Stimulated activated CD4-positive, alpha-beta T cell treated with anti-CD3 and anti-CD28 coated beads, Interleukin-2, amount 100 ng/mL, for 24 hours (primary cell): ENCODE measurements at regions not wholly inside any gene's neighbourhood (a gene's known extent, or its start where the extent isn't known, plus 50 kb on each side); places are given as distances from the start of the nearest gene placed in this dataset.

Source experiments
- DNase-seq, 2 donors: peaks; one replicate each; pipeline ENCODE4 v3.0.0-alpha.2; 2020

DNA sequence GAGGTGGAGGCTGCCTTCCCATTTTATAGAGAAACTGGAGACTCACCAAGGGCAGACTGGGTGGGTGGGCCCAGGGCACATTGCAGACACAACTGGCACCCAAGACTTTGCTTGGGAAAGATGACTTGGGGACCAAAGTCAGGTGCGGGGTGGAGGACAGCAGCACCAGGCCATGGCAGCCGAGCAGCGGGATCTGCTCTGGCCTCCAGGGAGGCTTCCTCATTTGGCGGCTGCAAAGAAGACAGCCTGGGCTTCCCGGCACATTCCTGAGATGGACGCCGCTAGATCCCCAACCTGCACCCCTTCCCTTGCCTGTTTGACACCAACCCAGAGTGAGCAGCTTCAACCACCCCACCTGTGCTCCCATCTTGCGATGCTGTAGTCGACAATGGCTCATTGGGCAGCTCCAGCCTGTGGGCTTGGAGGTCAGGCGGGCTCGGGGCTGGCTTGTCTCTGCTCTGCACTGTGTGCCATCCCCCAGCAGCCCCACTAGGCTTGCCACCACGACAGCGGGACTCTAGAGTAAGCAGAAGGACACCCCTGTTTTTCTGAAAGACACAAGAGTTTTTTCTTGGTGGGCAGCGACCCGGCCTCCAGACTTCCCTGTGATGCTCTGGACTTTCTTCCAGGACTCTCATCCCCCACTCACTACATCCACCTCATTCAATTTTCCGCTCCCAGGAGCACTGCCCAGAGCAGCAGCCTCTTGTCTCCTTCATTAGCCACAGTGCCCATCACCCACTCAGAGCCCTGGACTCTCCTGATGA lies 184.9 kb upstream of the CST7 start:
- no peak for DNase-seq

DNA sequence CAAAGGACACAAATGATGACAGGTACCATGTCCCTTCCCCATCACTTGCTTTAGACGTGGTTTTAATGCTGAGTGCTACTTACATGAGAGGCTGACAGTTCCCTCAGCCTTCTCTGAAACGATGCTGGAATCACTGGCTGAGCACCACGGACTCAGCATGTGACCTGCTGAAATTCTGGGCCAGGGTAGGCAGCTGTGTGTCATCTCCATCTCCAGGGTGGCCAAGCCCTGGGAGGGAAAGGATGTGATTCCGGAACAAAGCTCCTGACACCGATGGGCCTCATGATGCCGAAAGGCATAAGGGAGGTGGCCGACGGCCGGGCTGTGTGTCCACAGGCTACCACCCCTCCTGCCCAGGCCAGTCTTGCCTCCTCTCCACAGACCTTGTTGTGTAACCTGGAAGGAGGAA lies 184.3 kb upstream of the CST7 start:
- no peak for DNase-seq

DNA sequence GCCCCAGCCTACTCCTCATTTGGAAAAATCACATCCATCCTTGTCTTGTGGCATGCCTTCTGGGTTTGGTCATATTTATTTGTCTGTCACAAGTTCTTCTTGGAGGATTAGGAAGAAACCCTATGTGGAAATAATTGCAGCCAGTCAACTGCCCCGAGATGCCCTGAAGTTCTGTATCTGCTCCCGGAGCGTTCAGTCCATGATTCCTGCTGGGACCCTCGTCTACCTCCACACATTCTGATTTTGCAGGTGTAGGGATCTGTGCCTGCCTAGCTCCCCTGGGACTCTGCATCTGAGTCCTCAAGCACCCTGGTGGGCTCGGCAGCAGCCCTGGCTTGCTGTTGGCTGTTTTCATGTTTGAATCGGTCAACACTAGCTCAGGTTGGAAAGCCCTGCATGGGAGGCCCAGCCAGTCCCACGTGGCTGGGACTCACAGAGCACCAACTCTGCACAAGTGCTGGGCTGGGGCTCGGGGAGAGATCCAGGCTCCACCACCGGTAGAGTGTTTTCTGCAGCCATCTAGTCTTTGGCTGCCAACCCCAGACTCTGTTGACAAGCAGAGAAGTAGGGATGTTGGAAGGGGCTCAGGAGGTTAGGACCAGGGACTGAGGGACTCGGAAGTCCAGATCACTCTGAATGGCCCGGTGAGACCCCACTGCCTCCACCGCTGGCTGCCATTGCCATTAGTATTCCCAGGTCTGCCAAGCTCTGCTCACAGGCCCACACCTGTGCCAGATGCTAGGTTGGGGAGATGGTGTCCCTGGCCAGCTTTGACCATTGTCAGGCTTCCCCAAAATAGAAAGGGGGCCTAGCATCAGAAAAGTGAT lies 183.5 kb upstream of the CST7 start:
- no peak for DNase-seq

DNA sequence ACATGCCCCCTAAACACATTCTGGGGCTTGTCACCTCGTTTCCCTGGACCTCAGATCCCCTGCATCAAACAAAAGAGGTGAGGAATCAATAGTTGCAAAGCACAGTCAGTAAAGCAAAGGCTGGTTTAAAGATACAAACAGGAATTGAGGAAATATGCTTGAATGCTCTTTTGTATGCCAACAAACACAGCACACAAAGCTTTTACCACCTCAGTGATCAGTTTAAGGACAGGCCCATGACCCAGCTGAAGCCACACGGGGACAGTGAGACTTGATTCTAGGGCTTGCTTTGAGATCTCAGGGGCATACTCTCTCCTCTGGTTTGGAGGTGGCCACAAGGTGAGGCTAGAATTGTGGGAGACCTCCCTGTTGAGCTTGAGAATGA lies 182.9 kb upstream of the CST7 start:
- no peak for DNase-seq

DNA sequence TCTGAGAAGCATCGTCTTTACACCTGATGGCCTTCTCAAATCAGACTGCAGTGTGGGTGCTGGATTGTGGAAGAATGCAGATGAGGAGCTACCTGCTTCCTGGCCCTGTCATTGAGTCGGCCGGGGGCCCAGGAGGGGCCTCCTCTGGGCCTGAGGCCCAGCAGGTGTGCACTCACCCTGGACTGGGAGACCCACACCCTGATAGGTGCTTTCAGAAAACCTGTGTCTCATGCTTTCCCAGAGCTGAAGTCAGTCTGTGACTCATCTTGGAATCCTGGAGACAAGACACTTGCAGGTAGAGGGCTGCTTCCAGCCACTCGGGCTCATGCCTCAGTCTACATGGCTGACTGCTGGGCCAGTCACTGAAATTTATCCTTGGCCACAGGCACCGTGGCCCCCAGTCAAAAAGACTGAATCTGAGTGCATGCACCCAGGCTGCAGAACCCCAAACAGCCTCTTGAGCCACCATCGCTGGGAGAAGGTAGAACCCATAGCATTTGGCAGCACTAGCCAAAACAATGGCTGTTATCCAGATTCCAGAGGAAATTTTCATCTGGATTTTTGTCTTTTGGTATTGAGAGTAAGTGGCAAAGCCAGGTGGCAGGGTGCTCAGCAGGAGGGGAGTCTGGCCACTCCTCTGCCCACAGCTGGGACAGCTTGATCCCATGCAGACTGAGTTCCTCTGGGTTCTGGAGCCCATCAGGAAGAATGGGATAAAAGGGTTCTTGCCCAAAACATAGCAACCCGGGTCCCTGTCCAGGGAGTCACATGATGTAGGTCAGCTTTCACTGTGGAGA lies 182.0 kb upstream of the CST7 start:
- DNase-seq: no peak

DNA sequence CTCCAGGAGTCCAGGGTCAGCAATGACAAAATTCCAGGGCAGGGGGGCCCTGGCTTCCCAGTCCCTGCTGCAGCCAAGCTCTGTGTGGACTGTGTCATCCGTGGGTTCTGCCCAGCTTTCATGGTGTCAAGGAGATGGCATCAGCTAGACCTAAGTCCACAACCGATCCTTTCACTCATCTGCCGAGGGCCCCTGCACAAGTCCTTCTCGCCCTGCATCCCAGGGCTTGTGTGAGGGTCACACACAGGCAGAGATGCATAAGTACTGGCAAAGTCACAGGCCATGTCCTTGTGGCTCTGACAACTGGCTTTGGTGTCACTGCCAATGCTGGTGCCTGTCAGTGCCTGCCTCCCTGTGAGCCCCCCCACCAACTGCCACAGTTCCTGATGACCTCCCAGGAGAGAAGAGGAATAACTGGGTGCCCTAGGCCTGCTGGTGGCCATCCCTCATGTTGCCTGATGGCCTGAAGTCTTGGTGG lies 181.4 kb upstream of the CST7 start:
- no peak for DNase-seq

DNA sequence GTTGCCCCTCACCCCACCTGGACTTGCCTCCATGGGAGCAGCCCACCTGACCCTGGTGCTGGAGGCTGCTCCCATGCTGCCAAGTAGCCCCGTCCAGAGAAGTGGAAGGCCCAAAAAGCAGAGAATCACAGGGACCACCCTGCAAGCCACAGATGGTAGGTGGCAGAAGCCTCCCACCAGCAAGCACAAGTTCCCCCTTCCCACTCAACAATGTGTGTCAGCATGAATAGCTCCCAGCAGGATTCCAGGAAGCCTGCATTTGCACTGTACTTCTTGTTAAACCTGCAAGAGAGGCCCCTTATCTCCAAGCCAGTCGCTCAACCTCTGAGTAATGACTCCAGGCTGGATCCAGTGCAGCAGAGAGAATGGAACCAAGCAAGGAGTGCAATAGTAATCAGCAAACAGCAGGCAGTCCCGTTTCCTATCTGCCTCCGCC lies 180.8 kb upstream of the CST7 start:
- no peak for DNase-seq

DNA sequence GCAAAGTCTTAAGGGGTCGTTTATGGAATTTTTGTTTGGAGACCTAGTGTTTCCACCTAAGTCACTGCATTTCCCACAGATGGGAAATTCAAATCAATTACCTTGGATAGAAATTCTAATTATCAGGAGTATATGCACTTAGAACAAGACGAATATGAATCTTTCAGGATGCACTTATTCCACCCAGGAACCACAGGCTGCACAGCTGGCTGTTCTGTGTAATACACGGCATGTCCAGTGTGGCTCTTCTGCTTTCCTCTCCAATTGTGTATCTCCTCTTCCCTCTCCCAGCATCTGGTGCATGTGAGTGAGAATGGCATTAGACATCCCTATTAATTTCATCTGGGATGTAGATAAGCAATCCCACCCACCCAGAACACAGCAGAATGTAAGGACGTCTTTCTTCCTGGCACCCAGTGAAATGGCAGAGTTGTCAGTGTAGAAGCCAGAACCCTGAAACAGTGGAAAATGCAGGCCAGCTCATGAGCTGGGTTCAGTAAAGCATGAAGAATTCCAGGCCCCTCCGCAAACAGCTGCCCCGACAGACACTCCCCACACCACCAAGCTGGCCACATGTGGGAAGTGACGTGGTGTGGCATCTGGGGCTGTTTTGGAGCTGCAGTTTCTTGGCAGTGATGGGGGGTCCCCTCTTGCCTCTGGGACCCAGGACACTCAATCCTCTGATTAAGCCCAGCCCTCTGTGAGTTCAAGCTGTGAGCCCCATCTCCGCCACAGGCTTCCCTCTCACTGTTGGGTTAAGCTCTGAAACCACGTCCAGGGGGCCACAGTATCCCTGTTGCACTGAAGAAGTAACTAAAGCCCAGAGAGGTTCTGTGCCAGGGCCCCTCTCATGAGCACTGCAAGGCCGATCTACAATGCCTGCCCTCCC lies 180.1 kb upstream of the CST7 start:
- DNase-seq: no peak

DNA sequence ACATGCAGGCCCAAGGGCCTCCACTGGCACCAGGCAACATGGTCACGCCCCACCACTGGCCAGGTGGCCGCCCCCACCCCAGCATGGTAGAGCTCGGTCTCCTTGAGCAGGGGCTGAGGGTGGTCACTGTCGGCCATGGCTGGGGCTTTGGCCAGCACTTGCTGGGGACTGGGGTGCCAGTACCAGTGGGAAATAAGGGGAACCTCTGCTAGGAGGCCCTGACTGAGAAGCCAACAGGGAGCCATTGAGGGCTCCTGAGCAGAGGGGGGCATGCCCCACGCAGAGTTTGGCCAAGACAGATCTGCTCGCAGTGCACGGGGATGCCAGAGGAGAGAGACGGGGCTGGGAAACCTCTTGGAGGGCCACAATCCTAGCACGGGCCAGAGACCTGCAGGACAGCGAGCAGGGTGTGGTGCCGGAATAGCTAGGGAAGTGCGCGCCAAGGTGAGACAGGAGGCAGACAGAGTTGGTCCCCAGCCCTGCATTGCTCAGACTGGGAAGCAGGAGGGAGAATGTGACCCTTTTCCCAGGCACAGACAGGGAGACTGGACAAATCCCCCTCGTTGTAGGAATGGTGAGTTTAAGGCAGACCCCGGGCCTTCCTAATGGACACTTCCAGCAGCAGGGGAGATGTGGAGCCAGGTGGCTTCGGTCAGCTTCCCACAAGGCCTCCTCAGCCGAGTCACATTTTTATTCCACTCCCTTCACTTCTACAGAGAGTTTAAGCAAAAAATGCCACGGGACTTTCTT lies 179.0 kb upstream of the CST7 start:
- no peak for DNase-seq

DNA sequence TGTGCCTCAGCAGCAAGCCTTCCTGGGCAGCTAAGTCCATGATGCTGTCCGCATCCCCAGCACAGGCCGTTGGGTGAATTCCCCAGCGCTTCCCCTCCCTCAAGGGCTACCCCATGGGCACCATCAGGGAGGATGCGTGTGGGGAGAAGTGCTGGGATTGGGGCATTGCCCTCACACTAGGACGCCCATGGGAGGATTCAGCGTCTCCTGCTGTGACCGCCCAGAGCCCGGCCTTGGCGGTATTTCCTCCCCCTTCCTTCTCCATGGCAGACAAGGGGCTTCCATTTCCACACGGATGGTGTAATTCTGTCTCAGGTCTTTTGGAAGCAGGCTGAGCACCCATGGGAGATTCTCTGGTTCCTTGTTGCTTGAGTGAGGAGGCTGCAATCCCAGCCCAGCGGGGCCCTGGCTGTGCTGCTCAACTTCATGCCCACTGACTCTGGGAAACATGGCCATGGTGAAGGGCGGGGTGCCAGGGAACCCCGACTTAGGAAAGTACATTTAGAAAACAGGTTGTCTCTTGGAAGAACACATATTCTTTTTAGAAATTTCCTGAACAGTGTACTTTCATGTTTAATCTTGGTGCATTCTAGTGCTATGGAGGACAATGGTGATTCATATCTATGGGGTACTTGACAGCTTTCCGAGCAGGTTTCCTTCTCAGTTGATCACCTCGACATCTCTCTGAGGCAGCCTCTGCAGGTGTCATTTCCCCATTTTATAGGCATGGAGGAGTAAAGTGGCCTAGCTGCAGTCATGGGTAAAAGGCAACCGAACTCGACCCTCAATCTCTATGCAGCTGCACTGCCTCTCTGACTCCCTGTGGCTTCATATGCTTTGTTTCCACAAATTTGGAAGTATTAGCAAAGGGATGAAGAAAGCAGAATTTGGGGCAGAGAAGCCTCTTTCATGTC lies 178.2 kb upstream of the CST7 start:
- DNase-seq: no peak

DNA sequence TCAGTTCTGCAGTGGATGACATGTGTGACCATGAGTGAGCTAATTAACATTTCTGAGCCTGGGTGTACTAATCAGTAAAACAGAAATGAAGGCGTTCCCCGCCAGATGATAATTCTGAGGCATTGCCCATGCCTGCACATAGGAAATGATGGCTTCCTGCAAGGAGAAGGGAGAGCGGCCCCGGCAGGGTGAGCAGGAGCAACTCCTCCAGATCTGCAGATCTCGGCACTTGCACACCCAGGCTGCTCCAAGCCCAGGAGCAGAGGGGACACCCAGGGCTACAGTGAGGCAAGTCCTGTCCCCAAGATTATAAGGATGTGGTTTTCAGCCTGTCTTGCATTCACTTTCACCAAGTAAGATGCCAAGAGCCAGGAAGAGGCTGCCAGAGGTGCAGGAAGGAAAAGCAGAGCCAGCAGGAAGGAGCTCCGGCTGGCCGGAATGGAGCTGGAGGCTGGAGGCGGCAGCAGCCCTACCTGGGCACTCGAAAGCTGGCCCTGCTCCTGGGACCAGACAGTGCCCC lies 177.5 kb upstream of the CST7 start:
- no peak for DNase-seq

DNA sequence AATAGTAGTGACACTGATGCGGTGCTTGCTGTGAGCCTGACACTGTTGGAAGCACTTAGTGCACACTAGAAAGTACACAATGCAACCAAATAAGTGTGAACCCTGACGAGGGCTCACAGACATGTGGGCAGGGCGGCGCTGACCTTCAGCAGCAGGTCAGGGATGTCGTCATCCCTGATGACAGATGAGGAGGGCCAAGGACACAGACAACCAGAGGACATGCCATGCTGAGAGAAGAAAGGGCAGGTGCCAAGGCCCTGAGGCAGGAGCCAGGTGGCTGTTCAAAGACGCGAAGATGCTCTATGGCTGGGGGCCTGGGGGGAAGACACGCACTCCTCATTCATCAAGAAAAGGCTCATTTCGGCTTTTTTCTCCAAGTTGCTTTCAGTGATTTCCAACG lies 176.4 kb upstream of the CST7 start:
- no peak for DNase-seq

DNA sequence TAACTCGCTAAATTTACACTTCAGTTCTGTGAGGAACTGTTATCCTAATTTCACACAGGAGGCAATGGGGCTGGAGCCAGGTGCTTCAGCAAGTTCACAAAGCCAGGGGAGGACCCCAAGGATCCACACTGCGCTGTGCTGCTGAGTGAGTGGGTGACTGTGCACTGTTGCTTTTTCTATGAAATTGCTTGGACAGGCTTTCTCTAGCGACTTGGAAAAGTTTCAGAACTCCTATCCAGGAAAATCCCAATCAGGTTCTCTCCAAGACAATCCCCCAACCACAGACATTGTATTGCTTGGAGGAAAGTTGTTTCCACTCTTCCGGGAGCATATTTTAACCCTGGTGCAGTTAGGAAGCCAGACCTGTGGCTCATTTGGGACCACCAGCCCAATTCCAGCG lies 175.9 kb upstream of the CST7 start:
- DNase-seq: no peak

DNA sequence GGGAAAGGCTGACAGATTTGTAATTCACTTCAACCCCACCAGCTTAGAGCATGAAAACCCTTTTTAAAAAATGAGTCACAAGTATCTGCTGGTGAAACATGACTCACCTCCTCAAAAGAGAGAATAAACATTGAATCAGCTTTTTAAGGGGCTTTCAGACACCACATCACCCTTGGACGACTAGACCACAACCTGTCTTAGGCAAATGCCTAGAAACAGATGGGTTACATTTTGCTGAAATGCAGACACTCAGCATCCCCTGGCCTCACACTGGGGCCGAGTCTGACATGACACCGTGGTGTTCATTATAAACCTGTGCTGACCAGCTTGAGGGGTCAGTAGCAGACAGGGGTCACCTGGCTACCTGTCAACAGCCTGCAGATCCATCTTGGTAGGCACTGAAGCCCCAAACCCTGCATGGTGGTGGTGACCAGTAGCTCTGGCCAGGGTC lies 175.3 kb upstream of the CST7 start:
- DNase-seq: peak in 1 of 2 donors; percentile 8

DNA sequence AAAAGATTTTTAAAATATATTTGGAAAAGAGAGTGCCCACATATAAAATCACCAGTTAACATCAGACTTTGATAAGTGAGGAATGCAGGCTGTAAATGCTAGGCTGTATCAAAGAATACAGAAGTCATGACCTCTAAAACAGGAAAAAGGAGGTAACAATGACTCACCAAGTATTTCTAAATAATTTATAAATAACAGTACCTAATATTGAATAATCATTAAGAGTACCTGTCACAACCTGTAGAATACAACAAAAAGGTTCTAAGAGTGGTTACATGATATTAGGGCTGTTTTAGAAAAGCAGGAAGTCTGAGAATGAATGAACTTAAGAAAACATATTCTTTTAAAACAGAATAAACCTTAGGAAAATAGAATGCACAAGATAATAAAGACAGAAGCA lies 173.1 kb upstream of the CST7 start:
- no peak for DNase-seq

DNA sequence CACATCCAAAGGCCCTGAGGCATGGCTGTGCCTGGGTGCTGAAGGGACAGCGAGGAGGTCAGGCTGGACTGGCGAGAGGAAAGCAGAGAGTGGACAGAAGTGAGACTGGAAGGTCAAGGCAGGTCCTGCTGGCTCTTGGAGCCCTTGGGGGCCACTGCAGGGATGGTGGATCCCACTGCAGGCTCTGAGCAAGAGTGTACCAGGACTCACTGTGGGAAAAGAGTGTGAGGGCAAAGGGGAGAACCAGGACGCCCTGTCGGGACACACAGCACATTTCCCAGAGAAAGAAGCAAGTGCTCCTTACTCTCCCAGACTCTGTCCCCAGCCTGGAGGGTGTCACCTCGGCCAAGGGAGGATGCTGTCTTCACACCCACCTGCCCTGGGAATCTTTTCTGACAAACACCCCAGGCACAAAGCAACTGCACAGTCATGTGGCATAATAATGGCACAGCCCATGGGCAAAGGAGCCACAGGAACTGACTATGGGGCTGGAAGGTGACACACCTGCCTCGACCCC lies 172.3 kb upstream of the CST7 start:
- DNase-seq: no peak

DNA sequence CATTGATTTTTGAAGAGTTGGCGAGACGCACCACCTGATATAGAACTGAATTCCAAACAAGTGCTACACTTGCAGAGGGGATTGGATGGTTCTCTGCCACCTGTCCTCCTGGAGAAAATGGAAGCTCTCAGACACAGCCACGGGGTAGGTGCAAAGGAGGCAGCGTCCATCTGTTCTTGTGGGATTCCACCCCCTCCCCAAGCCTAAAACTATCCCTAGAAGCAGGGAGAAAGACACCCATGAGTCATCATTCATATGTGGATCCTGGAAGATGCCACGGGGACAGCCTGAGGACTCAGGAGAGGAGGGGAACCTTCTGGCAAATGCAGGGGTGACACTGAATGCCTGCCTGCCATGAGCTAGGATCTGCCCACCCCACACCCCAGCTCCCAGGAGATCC lies 171.3 kb upstream of the CST7 start:
- DNase-seq: no peak

DNA sequence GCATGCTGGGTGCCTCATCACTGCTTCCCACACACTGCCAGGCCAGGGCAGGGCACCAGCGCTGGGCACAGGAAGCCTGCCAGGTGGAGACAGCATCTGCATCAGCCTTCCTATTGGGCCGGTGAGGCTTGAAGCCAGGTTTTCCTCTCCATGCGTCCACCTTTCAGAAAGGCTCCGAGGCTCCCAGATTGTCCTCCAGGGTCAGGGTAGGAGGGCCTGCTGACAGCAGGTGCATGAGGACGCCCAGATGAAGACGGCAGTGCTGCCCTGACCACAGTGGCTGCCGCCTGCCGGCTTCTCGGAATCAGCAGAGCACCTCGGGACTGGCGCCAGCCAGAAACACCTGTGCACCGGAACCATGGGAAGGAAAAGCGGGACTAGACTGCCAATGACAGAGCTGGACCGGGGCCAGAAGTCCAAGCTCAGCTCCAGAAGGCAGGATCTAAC lies 170.5 kb upstream of the CST7 start:
- no peak for DNase-seq

DNA sequence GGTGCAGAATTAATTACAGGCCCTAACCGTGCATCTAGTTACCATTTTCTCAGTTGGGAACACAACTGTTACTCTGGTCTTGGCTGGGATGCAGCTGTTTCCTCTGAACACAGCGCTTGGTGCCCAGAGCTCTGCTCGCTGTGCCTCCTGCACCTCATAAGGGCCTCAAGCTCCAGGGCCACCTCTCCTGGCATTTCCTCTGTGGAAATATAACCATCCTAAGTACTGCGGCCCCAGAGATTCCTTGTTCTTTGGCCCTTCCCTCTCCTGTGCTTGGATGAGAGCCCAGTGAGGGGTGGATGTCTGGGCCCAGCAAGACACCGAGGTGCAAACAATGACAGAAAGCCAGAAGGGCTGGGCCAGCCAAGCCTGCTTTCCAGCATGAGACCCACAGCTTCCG lies 169.9 kb upstream of the CST7 start:
- DNase-seq: no peak

DNA sequence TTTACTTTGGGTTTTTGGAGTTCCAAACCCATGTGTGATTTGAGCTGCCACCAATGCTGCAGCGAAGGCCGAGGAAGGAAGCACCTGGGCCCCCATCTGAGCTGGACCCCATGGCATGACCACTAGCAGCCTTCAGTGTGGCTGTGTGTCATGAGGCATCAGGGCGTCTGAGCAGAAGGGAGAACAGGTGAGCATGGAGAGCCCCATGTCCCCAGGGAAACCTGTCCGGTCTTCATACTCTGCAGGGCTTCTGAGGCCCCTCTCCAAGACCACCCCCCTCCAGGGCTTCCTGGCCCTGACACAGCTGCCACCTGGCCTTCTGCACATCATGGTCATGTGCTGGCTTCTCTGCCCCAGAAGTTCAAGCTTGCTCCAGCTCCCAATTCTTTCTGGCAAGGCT lies 169.1 kb upstream of the CST7 start:
- DNase-seq: no peak
